B cell (primary cell): ENCODE measurements at regions not wholly inside any gene's neighbourhood (a gene's known extent, or its start where the extent isn't known, plus 50 kb on each side); places are given as distances from the start of the nearest gene placed in this dataset.
A peak's percentile ranks its signal among the peaks of the same experiment; 100 is the strongest.

ENCODE experiments used
- ATAC-seq: fragments of 200-7000 bp; cut with Tn5 transposase; one replicate; pipeline ENCODE4 v1.10.0; 2021; ENCODE audit warnings: low read depth, mild to moderate bottlenecking, moderate number of reproducible peaks, moderate library complexity
- CTCF ChIA-PET: fragments of 350-600 bp; sonication (Branson Sonifier 250); formaldehyde crosslinking; loops from one replicate; lab custom pipeline; 2021; ENCODE audit warnings: antibody characterized with exemption, inconsistent platforms; lab: Charles Lee
- POLR2A ChIA-PET: fragments of 350-600 bp; sonication (Branson Sonifier 250); formaldehyde crosslinking; loops from one replicate; lab custom pipeline; 2021; ENCODE audit warnings: antibody characterized with exemption; lab: Charles Lee
- DNase-seq: peaks from one replicate; pipeline ENCODE4 v3.0.0; 2013
- H2AFZ ChIP-seq: 2 replicates; pipeline ENCODE4 v1.6.1; 2012; ENCODE audit warnings: mild to moderate bottlenecking, low read depth, low read length; ENCODE audit not compliant: insufficient read depth, poor library complexity, severe bottlenecking
- H3K27ac ChIP-seq, 2 donors: 1 replicate in 1 of 2; 2 replicates in 1 of 2; pipeline ENCODE4 v1.5.1; 2012 to 2013; ENCODE audit warnings: low read length in 2 of 2, mild to moderate bottlenecking in 2 of 2, moderate library complexity in 1 of 2
- H3K27me3 ChIP-seq, 4 experiments: fragments of 200-600 bp in 1 of 4; sonication (generic) in 1 of 4; replicated peaks in 1 of 4; 1 replicate in 2 of 4; 2 replicates in 2 of 4; pipeline versions ENCODE4 v1.6.1 to v1.7.0; 2013 to 2016; ENCODE audit warnings: low read length in 3 of 4, mild to moderate bottlenecking in 2 of 4, mixed read lengths in 1 of 4, moderate library complexity in 1 of 4; ENCODE audit not compliant: insufficient read depth in 4 of 4, control insufficient read depth in 3 of 4; ENCODE audit errors: control extremely low read depth in 1 of 4
- H3K36me3 ChIP-seq, 2 experiments: replicated peaks in 1 of 2; 1 replicate in 1 of 2; 2 replicates in 1 of 2; pipeline versions ENCODE4 v1.6.1 to v1.7.1; 2013; ENCODE audit warnings: low read length in 1 of 2; ENCODE audit not compliant: insufficient read depth in 2 of 2, control insufficient read depth in 1 of 2; ENCODE audit errors: control extremely low read depth in 1 of 2, extremely low read depth in 1 of 2
- H3K4me1 ChIP-seq, 2 donors: fragments of 200-600 bp in 1 of 2; sonication (generic) in 1 of 2; 1 replicate in 1 of 2; 2 replicates in 1 of 2; pipeline versions ENCODE4 v1.5.1 to v1.6.1; 2013 to 2017; ENCODE audit warnings: low read length in 2 of 2; ENCODE audit not compliant: control insufficient read depth in 2 of 2, insufficient read depth in 2 of 2
- H3K4me2 ChIP-seq: replicated peaks from 2 replicates; pipeline ENCODE3; 2012; ENCODE audit warnings: mild to moderate bottlenecking, low read depth, low read length; ENCODE audit not compliant: poor library complexity, severe bottlenecking
- H3K4me3 ChIP-seq, 5 experiments: fragments of 200-600 bp in 1 of 5; sonication (generic) in 1 of 5; 1 replicate in 3 of 5; 2 replicates in 2 of 5; pipeline versions ENCODE4 v1.5.1 to v1.7.0; 2011 to 2016; ENCODE audit warnings: low read length in 4 of 5, mild to moderate bottlenecking in 4 of 5, low read depth in 2 of 5, control low read depth in 1 of 5, moderate library complexity in 1 of 5; ENCODE audit not compliant: insufficient read depth in 1 of 5; ENCODE audit errors: control extremely low read depth in 1 of 5, extremely low read depth in 1 of 5
- H3K79me2 ChIP-seq: fragments of 200-600 bp; sonication (generic); one replicate; pipeline ENCODE4 v1.6.0; 2016; ENCODE audit warnings: low read length; ENCODE audit not compliant: control insufficient read depth, insufficient read depth
- H3K9ac ChIP-seq: fragments of 200-600 bp; sonication (generic); 2 replicates; pipeline ENCODE4 v1.6.1; 2017; ENCODE audit warnings: mild to moderate bottlenecking, low read length, moderate library complexity
- H3K9me3 ChIP-seq, 3 donors: one replicate each; pipeline versions ENCODE4 v1.6.1 to v1.7.1; 2013; ENCODE audit warnings: low read length in 2 of 3; ENCODE audit not compliant: control insufficient read depth in 2 of 3, insufficient read depth in 1 of 3; ENCODE audit errors: control extremely low read depth in 1 of 3
- H4K20me1 ChIP-seq: 2 replicates; pipeline ENCODE4 v1.6.0; 2012; ENCODE audit warnings: mild to moderate bottlenecking, low read length; ENCODE audit not compliant: insufficient read depth, control insufficient read depth, poor library complexity, severe bottlenecking
- H3K27ac Mint-ChIP-seq: one replicate; pipeline ENCODE4 v1.8.0; 2021; ENCODE audit warnings: mixed read lengths
- H3K27me3 Mint-ChIP-seq: one replicate; pipeline ENCODE4 v1.8.0; 2021; ENCODE audit warnings: mixed read lengths
- H3K4me1 Mint-ChIP-seq: one replicate; pipeline ENCODE4 v1.8.0; 2021; ENCODE audit warnings: mixed read lengths
- H3K4me3 Mint-ChIP-seq: one replicate; pipeline ENCODE4 v1.8.0; 2021; ENCODE audit warnings: mixed read lengths
- H3K9me3 Mint-ChIP-seq: one replicate; pipeline ENCODE4 v1.8.0; 2022; ENCODE audit warnings: mixed read lengths; ENCODE audit not compliant: insufficient read depth
- CTCF ChIP-seq: fragments of 200-600 bp; IDR thresholded peaks from one replicate; pipeline ENCODE4 v1.8.0; 2022; ENCODE audit warnings: antibody characterized with exemption, mild to moderate bottlenecking
- EZH2 ChIP-seq: IDR thresholded peaks from 2 replicates; pipeline ENCODE4 v1.6.1; 2012; ENCODE audit warnings: borderline replicate concordance, low read depth, mild to moderate bottlenecking, moderate library complexity, low read length; ENCODE audit not compliant: insufficient read depth, poor library complexity, severe bottlenecking
- WGBS: methylation state at CpG from one replicate; pipeline ENCODE4 v1.1.5; 2013; ENCODE audit warnings: missing lambda C conversion rate; ENCODE audit not compliant: insufficient coverage; 5-methylcytosine and 5-hydroxymethylcytosine counted together
- intact Hi-C: fragments of 100-400 bp; cut with micrococcal nuclease; formaldehyde crosslinking; loops from one replicate; pipeline ENCODE4 v1.10.0; 2022

DNA sequence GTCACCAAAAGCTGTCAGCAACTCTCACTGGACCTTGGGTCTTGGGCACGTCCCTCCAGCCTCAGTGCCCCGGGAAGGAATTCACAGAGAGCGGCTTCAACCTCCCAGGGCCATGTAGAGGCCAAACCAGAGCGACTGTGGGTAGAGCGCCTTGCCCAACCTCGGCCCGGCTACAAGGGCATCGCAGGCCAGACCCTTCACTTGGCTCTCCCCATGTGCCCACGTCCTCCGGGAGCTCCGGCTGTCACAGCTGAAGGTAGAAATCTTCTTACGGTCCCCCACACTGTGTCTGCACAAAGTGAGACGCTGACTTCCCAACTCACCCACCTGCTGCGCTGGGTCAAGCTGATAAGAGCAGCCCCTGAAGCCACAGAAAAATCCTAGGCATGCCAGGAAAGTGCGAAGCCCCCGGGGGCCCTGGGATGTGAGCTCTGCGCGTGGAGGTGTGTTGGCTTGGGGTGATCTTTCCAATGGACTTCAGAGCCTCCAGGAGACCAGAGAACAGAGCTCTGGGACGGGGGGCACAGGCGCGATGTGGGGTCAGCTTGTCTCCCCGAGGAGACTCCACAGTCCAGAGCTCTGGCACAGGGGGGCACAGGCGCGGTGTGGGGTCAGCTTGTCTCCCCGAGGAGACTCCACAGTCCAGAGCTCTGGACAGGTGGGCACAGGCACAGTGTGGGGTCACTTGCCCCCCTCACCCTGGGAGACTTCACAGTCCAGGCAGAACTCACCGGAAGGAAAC lies 105.5 kb downstream of the RTP5 start:
- Mint-ChIP-seq H3K4me3 (no peak overlapping the region), H3K27ac (no peak overlapping the region), H3K27me3 (no peaks in the 10 kb centered on the region), H3K9me3 (no peaks in the 10 kb centered on the region), H3K4me1 (peaks cover 30% of the 10 kb centered on the region)
- no peaks in the 10 kb centered on the region for H3K79me2 ChIP-seq
- no peaks in the 10 kb centered on the region for H3K27me3 ChIP-seq
- TF ChIP-seq EZH2 (no peak), CTCF (no peak)
- H3K9me3 ChIP-seq, result peaks cover 0 to 4% (median 4%) of the 10 kb centered on the region in 3 donors
- DNase-seq (no peak), ATAC-seq (no peak)
- H3K4me2 ChIP-seq, result no peak overlapping the region
- WGBS, result 96% methylated on average over 22 of the region's 26 CpGs
- ChIA-PET POLR2A (no interaction called here), CTCF (interaction anchor here (1.2 to 5.7 kb wide), 3 partner anchors 9 to 24 kb away, joined by 4 to 27 read pairs (median 5); no protein-coding TSS in a partner anchor)
- H3K4me3 ChIP-seq, result no peak overlapping the region
- intact Hi-C loops, result no loop called here
- peaks cover 0 to 54% of the 10 kb centered on the region in 2 experiments for H3K36me3 ChIP-seq
- H4K20me1 ChIP-seq, result no peaks in the 10 kb centered on the region
- H3K9ac ChIP-seq, result no peak overlapping the region
- H2AFZ ChIP-seq, result no peak overlapping the region
- no peak overlapping the region for H3K27ac ChIP-seq
- H3K4me1 ChIP-seq, result peaks cover 9 to 24% of the 10 kb centered on the region in 2 donors

DNA sequence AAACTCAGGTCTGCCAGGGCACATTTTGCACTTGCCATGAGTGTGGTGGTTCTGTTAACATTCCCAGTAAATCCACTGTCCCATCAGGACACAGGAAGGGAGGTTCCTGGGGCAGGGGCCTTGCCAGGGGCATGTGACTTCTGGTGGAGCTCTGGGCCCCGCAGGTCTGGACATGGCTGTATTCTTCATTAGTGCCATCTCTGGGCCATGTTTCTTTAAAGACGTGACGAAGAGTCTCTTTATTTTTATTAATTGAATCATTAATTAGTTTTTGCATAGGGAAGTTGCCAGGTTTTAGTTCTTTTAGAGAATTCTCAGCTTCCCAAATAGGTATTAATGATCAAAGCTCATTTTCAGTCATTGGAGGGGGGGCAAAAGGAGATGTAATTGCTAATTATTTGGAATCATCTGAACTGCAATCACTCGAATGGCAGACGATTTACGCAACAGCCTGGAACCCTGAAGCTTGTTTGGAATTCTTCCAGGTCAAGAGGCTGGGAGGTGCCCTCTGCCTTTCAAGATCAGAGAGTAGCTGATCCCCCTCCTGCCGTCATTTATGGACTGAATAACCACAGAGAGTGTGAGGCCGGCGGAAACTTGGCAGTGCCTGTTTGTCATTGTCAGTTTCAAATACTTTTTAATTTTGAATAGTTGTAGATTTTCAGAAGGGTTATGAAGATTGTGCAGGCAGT lies 106.2 kb downstream of the RTP5 start:
- POLR2A ChIA-PET, result no interaction called here
- DNase-seq (no peak), ATAC-seq (no peak)
- H2AFZ ChIP-seq, result no peak overlapping the region
- 100% methylated on average over 7 of the region's 9 CpGs for WGBS
- no peak overlapping the region for H3K4me3 ChIP-seq
- no peak overlapping the region for H3K4me2 ChIP-seq
- peaks cover 33% of the 10 kb centered on the region for H3K4me1 Mint-ChIP-seq
- no peaks in the 10 kb centered on the region for H3K27me3 ChIP-seq
- H3K9ac ChIP-seq, result no peak overlapping the region
- H3K9me3 Mint-ChIP-seq, result no peaks in the 10 kb centered on the region
- peaks cover 0 to 53% of the 10 kb centered on the region in 2 experiments for H3K36me3 ChIP-seq
- H3K4me1 ChIP-seq, result peaks cover 9 to 24% of the 10 kb centered on the region in 2 donors
- H3K4me3 Mint-ChIP-seq, result no peak overlapping the region
- CTCF ChIA-PET, result interaction anchor here (1.5 to 5.7 kb wide), 2 partner anchors 10 to 24 kb away, joined by 5 to 27 read pairs; no protein-coding TSS in a partner anchor
- peak overlapping the region; percentile 63 for H3K27ac Mint-ChIP-seq
- H3K27ac ChIP-seq, result no peak overlapping the region
- no peaks in the 10 kb centered on the region for H4K20me1 ChIP-seq
- TF ChIP-seq EZH2, result no peak
- no peak for TF ChIP-seq CTCF
- peaks cover 0 to 4% (median 4%) of the 10 kb centered on the region in 3 donors for H3K9me3 ChIP-seq
- intact Hi-C loops, result no loop called here
- no peaks in the 10 kb centered on the region for H3K79me2 ChIP-seq
- H3K27me3 Mint-ChIP-seq, result no peaks in the 10 kb centered on the region
